MCF 10A (cell line): ENCODE measurements at regions not wholly inside any gene's neighbourhood (a gene's known extent, or its start where the extent isn't known, plus 50 kb on each side); places are given as distances from the start of the nearest gene placed in this dataset.
A peak's percentile ranks its signal among the peaks of the same experiment; 100 is the strongest.

Source experiments
- BruUV-seq: library from RNA; stranded (reverse); fragments of 400-500 nt; replicated peaks from 2 replicates; lab custom pipeline; 2021; lab: Mats Ljungman, UMichigan
- CTCF ChIA-PET: fragments of 300-600 bp; sonication (Branson Sonifier 250); formaldehyde crosslinking; extraction: SDS; loops from one replicate; lab custom pipeline; 2021; ENCODE audit warnings: antibody characterized with exemption, inconsistent platforms; lab: Yijun Ruan, JAX
- POLR2A ChIA-PET: fragments of 300-600, 350-650 bp; sonication (Branson Sonifier 250); formaldehyde crosslinking; extraction: SDS; loops from one replicate; lab custom pipeline; 2020; ENCODE audit warnings: antibody characterized with exemption, inconsistent platforms; lab: Yijun Ruan, JAX
- DNase-seq: peaks from one replicate; pipeline ENCODE4 v3.0.0-alpha.2; 2018; ENCODE audit not compliant: unreplicated experiment
- H3K27ac Mint-ChIP-seq: one replicate; pipeline ENCODE4 v1.8.0; 2022; ENCODE audit warnings: mild to moderate bottlenecking, low read depth, mixed read lengths; ENCODE audit not compliant: unreplicated experiment
- H3K27me3 Mint-ChIP-seq: one replicate; pipeline ENCODE4 v1.8.0; 2022; ENCODE audit warnings: mixed read lengths; ENCODE audit not compliant: insufficient read depth, unreplicated experiment
- H3K36me3 Mint-ChIP-seq: one replicate; pipeline ENCODE4 v1.8.0; 2022; ENCODE audit warnings: mild to moderate bottlenecking, moderate library complexity, mixed read lengths; ENCODE audit not compliant: insufficient read depth, unreplicated experiment
- H3K4me1 Mint-ChIP-seq: one replicate; pipeline ENCODE4 v1.8.0; 2022; ENCODE audit warnings: mixed read lengths; ENCODE audit not compliant: insufficient read depth, unreplicated experiment
- H3K4me3 Mint-ChIP-seq: one replicate; pipeline ENCODE4 v1.8.0; 2022; ENCODE audit warnings: mild to moderate bottlenecking, moderate library complexity, mixed read lengths; ENCODE audit not compliant: unreplicated experiment
- H3K9me3 Mint-ChIP-seq: one replicate; pipeline ENCODE4 v1.8.0; 2022; ENCODE audit warnings: mixed read lengths; ENCODE audit not compliant: unreplicated experiment
- CTCF ChIP-seq: fragments of 200-600 bp; IDR thresholded peaks from one replicate; pipeline ENCODE4 v1.8.0; 2022; ENCODE audit warnings: antibody characterized with exemption, mild to moderate bottlenecking; ENCODE audit not compliant: unreplicated experiment
- intact Hi-C: fragments of 100-400 bp; cut with micrococcal nuclease; formaldehyde crosslinking; loops from 2 replicates; pipeline ENCODE4 v1.14.1; 2022

- DNase-seq: no peak
- intact Hi-C loops: no loop called here
- no peaks in the 10 kb centered on the region for H3K9me3 Mint-ChIP-seq
- H3K36me3 Mint-ChIP-seq: no peaks in the 10 kb centered on the region
- CTCF ChIA-PET: interaction anchor here (0.6 to 0.7 kb wide), 2 partner anchors 24 to 79 kb away, joined by 3 to 4 read pairs; no protein-coding TSS in a partner anchor
- H3K4me3 Mint-ChIP-seq: no peak overlapping the region
- BruUV-seq: no TSS peak
- no peaks in the 10 kb centered on the region for H3K27me3 Mint-ChIP-seq
- H3K27ac Mint-ChIP-seq: no peak overlapping the region
- POLR2A ChIA-PET: no interaction called here
- TF ChIP-seq CTCF: no peak
- no peaks in the 10 kb centered on the region for H3K4me1 Mint-ChIP-seq
Measured at GRCh38 chr3:163891771-163892170, 1186.5 kb downstream of the SI start.

GRCh38 chr3:163890661-163891060 lies 1187.6 kb downstream of the SI start:
- ChIA-PET CTCF (no interaction called here), POLR2A (no interaction called here)
- intact Hi-C loops: no loop called here
- H3K27ac Mint-ChIP-seq: no peak overlapping the region
- DNase-seq: no peak
- H3K4me3 Mint-ChIP-seq: no peak overlapping the region
- no peak for TF ChIP-seq CTCF
- BruUV-seq: no TSS peak
- no peaks in the 10 kb centered on the region for H3K27me3 Mint-ChIP-seq
- no peaks in the 10 kb centered on the region for H3K9me3 Mint-ChIP-seq
- no peaks in the 10 kb centered on the region for H3K36me3 Mint-ChIP-seq
- no peaks in the 10 kb centered on the region for H3K4me1 Mint-ChIP-seq

- H3K4me3 Mint-ChIP-seq: no peak overlapping the region
- no peaks in the 10 kb centered on the region for H3K27me3 Mint-ChIP-seq
Measured at GRCh38 chr3:163879172-163879571, 1199.1 kb downstream of the SI start.

GRCh38 chr3:163878396-163878795 lies 1199.9 kb downstream of the SI start:
- DNase-seq: peak; percentile 11
- Mint-ChIP-seq H3K9me3 (peaks cover 10% of the 10 kb centered on the region), H3K4me1 (no peaks in the 10 kb centered on the region), H3K27ac (no peak overlapping the region), H3K4me3 (no peak overlapping the region), H3K36me3 (peaks cover 5% of the 10 kb centered on the region), H3K27me3 (no peaks in the 10 kb centered on the region)
- CTCF ChIA-PET: no interaction called here
- BruUV-seq: no TSS peak
- TF ChIP-seq CTCF: no peak
- intact Hi-C loops: no loop called here
- POLR2A ChIA-PET: no interaction called here

More at GRCh38 chr3:163879172-163879571, 1199.1 kb downstream of the SI start:
- POLR2A ChIA-PET: no interaction called here
- DNase-seq: no peak
- CTCF ChIA-PET: interaction anchor here (0.5 to 0.7 kb wide), 2 partner anchors 479 to 1742 kb away, joined by 3 read pairs; no protein-coding TSS in a partner anchor
- intact Hi-C loops: no loop called here
- no peak overlapping the region for H3K27ac Mint-ChIP-seq
- no peaks in the 10 kb centered on the region for H3K4me1 Mint-ChIP-seq
- peaks cover 5% of the 10 kb centered on the region for H3K36me3 Mint-ChIP-seq
- no TSS peak for BruUV-seq
- peaks cover 10% of the 10 kb centered on the region for H3K9me3 Mint-ChIP-seq
- TF ChIP-seq CTCF: no peak
